ENCODE measurements at regions not wholly inside any gene's neighbourhood (a gene's known extent, or its start where the extent isn't known, plus 50 kb on each side); places are given as distances from the start of the nearest gene placed in this dataset.
"Not testable (repeated sequence)": the region's sequence is repeated elsewhere in the genome, so short reads cannot be mapped to it uniquely, and the experiment has no call there.

DNA sequence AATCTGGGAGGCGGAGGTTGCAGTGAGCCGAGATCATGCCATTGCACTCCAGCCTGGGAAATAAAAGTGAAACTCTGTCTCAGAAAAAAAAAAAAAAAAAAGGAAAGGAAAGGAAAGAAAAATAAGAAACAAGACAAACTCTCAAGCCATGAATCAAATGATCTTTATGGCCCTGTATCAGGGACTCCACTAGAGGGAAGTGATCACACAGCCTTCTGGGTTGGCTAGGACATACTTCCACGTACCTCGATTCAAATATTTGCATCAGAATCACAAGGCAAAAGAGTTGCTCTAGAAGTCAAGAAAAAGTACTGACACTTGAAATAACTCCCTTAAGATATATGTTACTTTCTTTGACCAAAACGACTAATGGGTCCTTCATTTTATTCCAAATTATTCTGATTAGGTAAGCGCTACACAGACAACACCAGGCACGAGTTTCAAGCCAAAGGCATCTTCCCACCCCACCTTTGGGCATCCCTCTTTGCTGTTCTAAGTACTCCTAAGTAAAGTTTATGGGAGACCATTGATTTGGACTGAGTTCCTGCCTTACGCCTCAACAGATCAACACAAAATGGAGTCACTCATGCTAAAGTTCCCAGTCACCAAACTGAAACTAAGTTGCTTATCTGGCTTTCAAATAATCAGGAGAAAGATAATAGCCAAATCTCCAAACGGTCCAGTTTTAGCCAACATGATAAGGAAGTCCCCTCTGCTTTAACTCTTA is 77.5 kb upstream of the NT5E start:
- no peaks in the 10 kb centered on the region for H3K4me1 ChIP-seq (ENCODE audit: insufficient read depth)
- DNase-seq (ENCODE audit: extremely low spot score), result no peak
- no peak overlapping the region for H3K4me3 ChIP-seq (ENCODE audit: low read depth, low read length)
- no peaks in the 10 kb centered on the region for H3K36me3 ChIP-seq (ENCODE audit: insufficient read depth)
- no peak overlapping the region for H3K27ac ChIP-seq (ENCODE audit: low read depth)
- WGBS, result 72% methylated on average over 9 of the region's 9 CpGs

DNA sequence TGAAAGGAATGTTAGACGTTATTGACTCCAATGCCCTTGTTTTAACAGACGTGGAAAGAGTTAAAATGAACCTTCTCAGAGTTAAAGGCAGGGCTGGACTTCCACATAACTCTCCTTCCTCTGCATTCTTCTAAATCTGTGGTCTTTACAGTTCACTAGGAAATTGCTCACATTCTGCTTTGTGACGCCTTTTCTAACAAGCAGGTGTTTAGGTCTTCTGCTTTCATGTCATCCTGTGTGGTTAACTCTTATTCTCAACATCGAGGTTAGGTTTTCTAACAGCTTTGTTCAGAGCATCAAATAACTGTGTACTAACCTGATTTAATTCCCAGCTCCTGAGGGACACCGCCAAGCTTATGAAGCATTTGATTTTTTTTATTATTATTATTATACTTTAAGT is 81.3 kb upstream of the NT5E start:
- WGBS, result 71% methylated on average over 5 of the region's 5 CpGs
- H3K4me1 ChIP-seq (ENCODE audit: insufficient read depth), result no peaks in the 10 kb centered on the region
- H3K4me3 ChIP-seq (ENCODE audit: low read depth, low read length), result no peak overlapping the region
- H3K27ac ChIP-seq (ENCODE audit: low read depth), result no peak overlapping the region
- H3K36me3 ChIP-seq (ENCODE audit: insufficient read depth), result no peaks in the 10 kb centered on the region
- no peak for DNase-seq (ENCODE audit: extremely low spot score)

- no peak for DNase-seq (ENCODE audit: extremely low spot score)
- H3K36me3 ChIP-seq (ENCODE audit: insufficient read depth), result no peaks in the 10 kb centered on the region
- no peak overlapping the region for H3K27ac ChIP-seq (ENCODE audit: low read depth)
- WGBS, result 64% methylated on average over 2 of the region's 2 CpGs
- no peaks in the 10 kb centered on the region for H3K4me1 ChIP-seq (ENCODE audit: insufficient read depth)
- no peak overlapping the region for H3K4me3 ChIP-seq (ENCODE audit: low read depth, low read length)
Observed at GRCh38 chr6:85364344-85364743, 85.5 kb upstream of the NT5E start.

DNA sequence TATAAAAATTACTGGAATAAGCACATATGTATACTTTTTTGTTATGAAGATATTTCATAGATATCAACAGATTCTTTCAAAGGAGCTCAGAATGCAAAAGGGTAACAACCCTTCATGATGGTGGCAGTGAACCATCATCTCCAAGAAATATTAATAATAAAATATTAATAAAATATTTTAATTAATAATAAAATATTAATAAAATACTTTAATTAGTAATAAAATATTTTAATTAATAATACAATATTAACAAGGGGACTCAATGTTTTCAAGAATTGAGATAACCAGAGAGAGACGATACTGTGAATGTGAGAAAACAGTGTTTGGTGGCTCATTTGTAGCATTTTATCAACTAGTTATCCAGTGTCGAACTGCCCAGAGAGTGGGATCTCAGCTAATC is 86.0 kb upstream of the NT5E start:
- Histone ChIP-seq H3K27ac (ENCODE audit: low read depth) (no peak overlapping the region), H3K4me3 (ENCODE audit: low read depth, low read length) (no peak overlapping the region), H3K36me3 (ENCODE audit: insufficient read depth) (no peaks in the 10 kb centered on the region), H3K4me1 (ENCODE audit: insufficient read depth) (no peaks in the 10 kb centered on the region)
- DNase-seq (ENCODE audit: extremely low spot score), result no peak
- WGBS, result 96% methylated on average over 2 of the region's 2 CpGs

GRCh38 chr6:85362652-85363310 is 87.1 kb upstream of the NT5E start:
- H3K4me3 ChIP-seq (ENCODE audit: low read depth, low read length), result no peak overlapping the region
- 93% methylated on average over 2 of the region's 2 CpGs for WGBS
- H3K36me3 ChIP-seq (ENCODE audit: insufficient read depth), result no peaks in the 10 kb centered on the region
- no peaks in the 10 kb centered on the region for H3K4me1 ChIP-seq (ENCODE audit: insufficient read depth)
- no peak for DNase-seq (ENCODE audit: extremely low spot score)
- no peak overlapping the region for H3K27ac ChIP-seq (ENCODE audit: low read depth)

GRCh38 chr6:85361643-85362014 is 88.3 kb upstream of the NT5E start:
- no peaks in the 10 kb centered on the region for H3K36me3 ChIP-seq (ENCODE audit: insufficient read depth)
- no peak overlapping the region for H3K4me3 ChIP-seq (ENCODE audit: low read depth, low read length)
- no peak for DNase-seq (ENCODE audit: extremely low spot score)
- WGBS, result 96% methylated on average over 2 of the region's 2 CpGs
- no peak overlapping the region for H3K27ac ChIP-seq (ENCODE audit: low read depth)
- H3K4me1 ChIP-seq (ENCODE audit: insufficient read depth), result no peaks in the 10 kb centered on the region

DNA sequence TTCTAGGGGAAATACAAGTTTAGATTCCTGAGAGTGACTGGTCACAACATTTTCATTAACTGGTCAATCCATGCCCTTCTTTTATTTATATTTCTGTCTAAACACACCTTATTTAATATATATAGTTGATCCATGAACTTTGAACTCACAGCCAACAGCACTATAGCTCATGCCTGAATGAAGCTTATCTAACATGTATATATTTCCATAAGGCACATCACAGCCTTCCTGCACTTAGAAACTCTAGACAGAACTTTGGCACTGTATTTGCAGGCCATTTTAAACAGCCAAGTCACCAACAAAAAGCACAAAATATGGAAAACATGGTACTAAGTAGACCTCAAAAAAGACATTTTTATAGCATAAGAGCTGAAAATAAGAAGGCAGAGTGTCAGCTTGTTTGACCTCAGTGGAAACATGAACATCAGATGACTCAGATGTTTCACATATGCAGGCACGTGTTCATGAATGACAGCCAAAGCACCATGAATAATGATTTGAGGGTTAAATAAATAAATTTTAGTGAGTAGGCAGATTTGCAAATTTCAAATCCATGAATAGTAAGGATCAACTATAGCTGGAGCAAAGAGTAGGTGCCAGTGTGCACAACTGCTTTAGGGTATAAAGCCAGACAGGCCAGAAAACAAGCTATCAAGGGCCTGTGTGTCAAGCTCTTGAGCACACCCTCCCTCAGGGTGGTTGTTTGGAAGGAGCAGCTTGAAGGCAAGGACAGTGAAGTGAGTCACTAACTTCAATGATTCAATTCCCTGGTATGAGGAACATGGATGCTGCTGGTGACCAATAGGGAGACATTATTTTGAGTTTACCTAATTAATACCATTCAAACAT is 88.9 kb upstream of the NT5E start:
- Histone ChIP-seq H3K27ac (ENCODE audit: low read depth) (no peak overlapping the region), H3K4me1 (ENCODE audit: insufficient read depth) (no peaks in the 10 kb centered on the region), H3K36me3 (ENCODE audit: insufficient read depth) (no peaks in the 10 kb centered on the region), H3K4me3 (ENCODE audit: low read depth, low read length) (no peak overlapping the region)
- DNase-seq (ENCODE audit: extremely low spot score), result no peak
- 26% methylated on average over 1 of the region's 1 CpG for WGBS

- Histone ChIP-seq H3K27ac (ENCODE audit: low read depth) (no peak overlapping the region), H3K36me3 (ENCODE audit: insufficient read depth) (no peaks in the 10 kb centered on the region), H3K4me3 (ENCODE audit: low read depth, low read length) (no peak overlapping the region), H3K4me1 (ENCODE audit: insufficient read depth) (no peaks in the 10 kb centered on the region)
- WGBS, result 25% methylated on average over 1 of the region's 1 CpG
- no peak for DNase-seq (ENCODE audit: extremely low spot score)
Observed at GRCh38 chr6:85357651-85358050, 92.2 kb upstream of the NT5E start.

DNA sequence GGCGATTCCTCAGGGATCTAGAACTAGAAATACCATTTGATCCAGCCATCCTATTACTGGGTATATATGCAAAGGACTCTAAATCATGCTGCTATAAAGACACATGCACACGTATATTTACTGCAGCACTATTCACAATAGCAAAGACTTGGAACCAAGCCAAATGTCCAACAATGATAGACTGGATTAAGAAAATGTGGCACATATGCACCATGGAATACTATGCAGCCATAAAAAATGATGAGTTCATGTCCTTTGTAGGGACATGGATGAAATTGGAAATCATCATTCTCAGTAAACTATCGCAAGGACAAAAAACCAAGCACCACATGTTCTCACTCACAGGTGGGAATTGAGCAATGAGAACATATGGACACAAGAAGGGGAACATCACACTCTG is 93.1 kb upstream of the NT5E start:
- not testable (repeated sequence) for H3K4me3 ChIP-seq (ENCODE audit: low read depth, low read length); H3K36me3 ChIP-seq (ENCODE audit: insufficient read depth); H3K4me1 ChIP-seq (ENCODE audit: insufficient read depth); DNase-seq (ENCODE audit: extremely low spot score); H3K27ac ChIP-seq (ENCODE audit: low read depth)
- WGBS, result 91% methylated on average over 3 of the region's 3 CpGs

- Histone ChIP-seq H3K4me3 (ENCODE audit: low read depth, low read length) (no peak overlapping the region), H3K27ac (ENCODE audit: low read depth) (no peak overlapping the region), H3K36me3 (ENCODE audit: insufficient read depth) (no peaks in the 10 kb centered on the region), H3K4me1 (ENCODE audit: insufficient read depth) (no peaks in the 10 kb centered on the region)
- no peak for DNase-seq (ENCODE audit: extremely low spot score)
- 63% methylated on average over 2 of the region's 2 CpGs for WGBS
Observed at GRCh38 chr6:85355816-85356215, 94.1 kb upstream of the NT5E start.

DNA sequence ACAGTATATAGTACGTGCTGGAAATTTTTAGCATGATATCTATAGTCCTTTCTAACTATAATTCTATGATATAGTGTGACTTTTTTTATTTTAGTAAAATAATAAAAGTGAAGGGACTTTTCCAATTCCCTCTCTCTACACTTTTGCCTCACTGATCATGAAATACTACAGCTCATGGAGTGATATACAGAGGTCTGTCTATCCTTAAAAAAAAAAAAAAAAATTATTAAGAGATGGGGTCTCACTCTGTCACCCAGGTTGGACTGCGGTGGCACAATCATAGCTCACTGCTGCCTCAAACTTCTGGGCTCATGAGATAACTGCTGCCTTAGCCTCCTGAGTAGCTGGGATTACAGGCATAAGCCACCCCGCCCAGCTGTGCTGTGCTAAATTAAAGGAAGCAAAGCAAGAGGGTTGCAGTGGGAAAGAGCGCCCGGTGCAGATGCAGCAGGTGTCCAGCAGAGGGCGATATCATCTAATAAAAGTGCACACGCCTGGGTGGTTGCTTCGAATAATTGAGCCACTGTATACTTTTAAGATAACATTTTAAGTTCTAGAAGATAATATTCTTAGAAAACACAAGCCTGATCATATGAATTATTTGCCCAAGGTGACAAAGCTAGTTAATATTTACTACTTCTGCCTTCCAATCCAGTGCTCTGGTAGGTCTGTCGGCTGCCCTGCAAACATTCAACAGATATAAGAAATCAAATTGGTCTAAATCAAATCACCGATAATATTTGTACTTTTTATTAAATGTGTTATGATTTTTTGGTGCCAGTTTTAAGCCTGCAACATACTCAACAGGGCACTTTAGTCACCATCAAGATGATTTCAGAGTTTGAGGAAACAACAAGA is 94.9 kb upstream of the NT5E start:
- WGBS, result 27% methylated on average over 10 of the region's 10 CpGs
- H3K27ac ChIP-seq (ENCODE audit: low read depth), result no peak overlapping the region

DNA sequence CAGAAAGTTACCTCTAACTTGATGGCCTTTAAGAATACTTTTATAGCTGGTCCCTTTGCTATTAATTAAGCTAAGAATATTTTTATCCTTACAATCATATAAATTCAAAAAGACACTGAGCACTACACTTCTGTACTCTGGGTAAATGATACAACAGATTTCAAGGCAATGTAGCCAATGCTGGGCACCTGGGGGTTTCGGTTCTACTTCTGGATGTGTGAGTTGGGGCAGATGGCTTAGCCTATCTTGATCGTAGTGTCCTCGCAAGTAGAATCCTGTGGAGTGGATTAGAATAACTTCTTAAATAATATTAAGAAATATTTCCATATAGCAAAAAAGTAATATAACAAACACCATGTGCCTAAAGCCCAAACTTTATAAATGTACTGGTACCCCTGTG is 96.9 kb upstream of the NT5E start:
- H3K36me3 ChIP-seq (ENCODE audit: insufficient read depth), result no peaks in the 10 kb centered on the region
- WGBS, result 94% methylated on average over 3 of the region's 3 CpGs

More for the DNA sequence above, 94.9 kb upstream of the NT5E start:
- no peaks in the 10 kb centered on the region for H3K4me1 ChIP-seq (ENCODE audit: insufficient read depth)
- no peak for DNase-seq (ENCODE audit: extremely low spot score)
- no peaks in the 10 kb centered on the region for H3K36me3 ChIP-seq (ENCODE audit: insufficient read depth)
- H3K4me3 ChIP-seq (ENCODE audit: low read depth, low read length), result no peak overlapping the region

GRCh38 chr6:85348643-85349042 is 101.2 kb upstream of the NT5E start:
- DNase-seq (ENCODE audit: extremely low spot score), result no peak
- Histone ChIP-seq H3K4me3 (ENCODE audit: low read depth, low read length) (no peak overlapping the region), H3K27ac (ENCODE audit: low read depth) (no peak overlapping the region), H3K36me3 (ENCODE audit: insufficient read depth) (no peaks in the 10 kb centered on the region), H3K4me1 (ENCODE audit: insufficient read depth) (no peaks in the 10 kb centered on the region)
- 87% methylated on average over 5 of the region's 5 CpGs for WGBS

More for the DNA sequence above, 96.9 kb upstream of the NT5E start:
- no peaks in the 10 kb centered on the region for H3K4me1 ChIP-seq (ENCODE audit: insufficient read depth)
- no peak overlapping the region for H3K4me3 ChIP-seq (ENCODE audit: low read depth, low read length)
- no peak overlapping the region for H3K27ac ChIP-seq (ENCODE audit: low read depth)
- DNase-seq (ENCODE audit: extremely low spot score), result no peak

Measured in urinary bladder (tissue), 3 donors.